Lung (tissue), 11 donors: ENCODE measurements at regions not wholly inside any gene's neighbourhood (a gene's known extent, or its start where the extent isn't known, plus 50 kb on each side); places are given as distances from the start of the nearest gene placed in this dataset.
"Not testable (repeated sequence)": the region's sequence is repeated elsewhere in the genome, so short reads cannot be mapped to it uniquely, and the experiment has no call there.

ENCODE experiments used
- ATAC-seq: fragments of 200-7000 bp; cut with Tn5 transposase; one replicate; pipeline ENCODE4 v1.9.1; 2020; ENCODE audit warnings: moderate number of reproducible peaks; ENCODE audit not compliant: insufficient read depth, low FRiP score
- DNase-seq, 3 donors: peaks; one replicate each; pipeline ENCODE4 v3.0.0-alpha.2; 2013 to 2017
- H3K27ac ChIP-seq, 2 donors: one replicate each; pipeline ENCODE4 v1.5.1; 2013; ENCODE audit warnings: mild to moderate bottlenecking in 2 of 2, moderate library complexity in 2 of 2, control low read depth in 1 of 2, inconsistent platforms in 1 of 2, low read depth in 1 of 2, low read length in 1 of 2
- H3K27me3 ChIP-seq, 3 donors: one replicate each; pipeline ENCODE4 v1.5.1; 2013; ENCODE audit warnings: low read length in 2 of 3; ENCODE audit not compliant: control insufficient read depth in 3 of 3, insufficient read depth in 3 of 3
- H3K36me3 ChIP-seq, 4 donors: one replicate each; pipeline ENCODE4 v1.5.1; 2013; ENCODE audit warnings: low read length in 4 of 4, mild to moderate bottlenecking in 1 of 4, moderate library complexity in 1 of 4; ENCODE audit not compliant: control insufficient read depth in 4 of 4, insufficient read depth in 4 of 4
- H3K4me1 ChIP-seq, 5 donors: one replicate each; pipeline ENCODE4 v1.5.1; 2013; ENCODE audit warnings: low read length in 5 of 5, mild to moderate bottlenecking in 2 of 5, moderate library complexity in 1 of 5; ENCODE audit not compliant: control insufficient read depth in 5 of 5, insufficient read depth in 5 of 5
- H3K4me3 ChIP-seq: one replicate; pipeline ENCODE4 v1.5.1; 2013; ENCODE audit warnings: mild to moderate bottlenecking, control low read depth, moderate library complexity
- H3K9ac ChIP-seq, 2 donors: one replicate each; pipeline ENCODE4 v1.5.1; 2013; ENCODE audit warnings: low read length in 2 of 2, control low read depth in 1 of 2; ENCODE audit not compliant: insufficient read depth in 1 of 2
- H3K9me3 ChIP-seq, 4 donors: one replicate each; pipeline ENCODE4 v1.5.1; 2013; ENCODE audit warnings: low read length in 3 of 4, mild to moderate bottlenecking in 1 of 4, moderate library complexity in 1 of 4; ENCODE audit not compliant: control insufficient read depth in 4 of 4, insufficient read depth in 3 of 4
- CTCF ChIP-seq: IDR thresholded peaks from 2 replicates; pipeline ENCODE4 v1.5.1; 2012; ENCODE audit warnings: mild to moderate bottlenecking; ENCODE audit errors: control extremely low read depth, extremely low read depth
- WGBS, 2 donors: extraction: QIAGEN DNeasy Blood & Tissue Kit; methylation state at CpG; one replicate each; pipeline ENCODE4 v1.1.7; 2013; 5-methylcytosine and 5-hydroxymethylcytosine counted together
- donor health status: control.
- donor health status: control.
- donor health status: Bipolar disorder and iron deficiency.
- donor health status: healthy.
- donor health status: DM: yes; HTN: yes; CAD: no.

- H3K36me3 ChIP-seq, result no peaks in the 10 kb centered on the region
- H3K4me1 ChIP-seq, result no peaks in the 10 kb centered on the region
- TF ChIP-seq CTCF, result no peak
- H3K27me3 ChIP-seq, result no peaks in the 10 kb centered on the region
- no peak overlapping the region for H3K4me3 ChIP-seq
- 82 to 92% methylated on average over 11 of the region's 11 CpGs for WGBS, 2 donors
- DNase-seq, result no peak
- no peak overlapping the region for H3K9ac ChIP-seq
- no peaks in the 10 kb centered on the region for H3K9me3 ChIP-seq
- ATAC-seq, result no peak
- no peak overlapping the region for H3K27ac ChIP-seq
Observed at GRCh38 chr17:27091043-27091497, 202.8 kb upstream of the WSB1 start.

GRCh38 chr17:27094179-27094578 lies 199.7 kb upstream of the WSB1 start:
- 78 to 79% methylated on average over 1 of the region's 1 CpG for WGBS, 2 donors
- not testable (repeated sequence) for DNase-seq

GRCh38 chr17:27095821-27096220 lies 198.1 kb upstream of the WSB1 start:
- not testable (repeated sequence) for H3K27ac ChIP-seq, DNase-seq, ATAC-seq, H3K9ac ChIP-seq, H3K4me1 ChIP-seq, H3K36me3 ChIP-seq, H3K4me3 ChIP-seq, H3K9me3 ChIP-seq, H3K27me3 ChIP-seq
- WGBS, 2 donors, result 88 to 91% methylated on average over 4 of the region's 4 CpGs

More at GRCh38 chr17:27094179-27094578, 199.7 kb upstream of the WSB1 start:
- H3K9ac ChIP-seq, H3K4me3 ChIP-seq, H3K4me1 ChIP-seq, H3K9me3 ChIP-seq, H3K36me3 ChIP-seq, H3K27me3 ChIP-seq, ATAC-seq, H3K27ac ChIP-seq: not testable (repeated sequence)

GRCh38 chr17:27099266-27099665 lies 194.6 kb upstream of the WSB1 start:
- H3K27me3 ChIP-seq, DNase-seq, H3K9ac ChIP-seq, H3K36me3 ChIP-seq, H3K4me1 ChIP-seq, H3K4me3 ChIP-seq, H3K9me3 ChIP-seq, ATAC-seq, H3K27ac ChIP-seq: not testable (repeated sequence)
- WGBS, 2 donors, result 78 to 93% methylated on average over 1 to 2 of the region's 2 CpGs

- H3K36me3 ChIP-seq, H3K27ac ChIP-seq, H3K9me3 ChIP-seq, DNase-seq, H3K27me3 ChIP-seq, H3K9ac ChIP-seq, H3K4me1 ChIP-seq, ATAC-seq, H3K4me3 ChIP-seq: not testable (repeated sequence)
- 81 to 86% methylated on average over 25 to 31 of the region's 31 CpGs for WGBS, 2 donors
Observed at GRCh38 chr17:27104605-27105221, 189.2 kb upstream of the WSB1 start.
